Natural killer cell (primary cell): ENCODE measurements at regions not wholly inside any gene's neighbourhood (a gene's known extent, or its start where the extent isn't known, plus 50 kb on each side); places are given as distances from the start of the nearest gene placed in this dataset.

Source experiments
- ATAC-seq, 3 donors: fragments of 150-1000 bp in 2 of 3; fragments of 200-7000 bp in 1 of 3; cut with Tn5 transposase; 1 replicate in 1 of 3; 2 replicates in 2 of 3; pipeline ENCODE4 v1.10.0; 2021; ENCODE audit warnings: mild to moderate bottlenecking in 2 of 3, moderate library complexity in 2 of 3
- DNase-seq, 2 donors: peaks; one replicate each; pipeline versions ENCODE4 v3.0.0 to v3.0.0-alpha.2; 2013 to 2021; ENCODE audit warnings: mixed read lengths in 1 of 2
- H3K27ac ChIP-seq: one replicate; pipeline ENCODE4 v1.5.1; 2013; ENCODE audit warnings: mild to moderate bottlenecking, low read length
- H3K27me3 ChIP-seq: one replicate; pipeline ENCODE4 v1.6.1; 2013; ENCODE audit warnings: low read length; ENCODE audit not compliant: control insufficient read depth, insufficient read depth
- H3K36me3 ChIP-seq: one replicate; pipeline ENCODE4 v1.6.1; 2013; ENCODE audit warnings: low read length; ENCODE audit not compliant: control insufficient read depth, insufficient read depth
- H3K4me1 ChIP-seq: one replicate; pipeline ENCODE4 v1.6.1; 2013; ENCODE audit warnings: low read length; ENCODE audit not compliant: control insufficient read depth, insufficient read depth
- H3K4me3 ChIP-seq: one replicate; pipeline ENCODE4 v1.5.1; 2013; ENCODE audit warnings: low read length
- H3K9me3 ChIP-seq: one replicate; pipeline ENCODE4 v1.6.1; 2013; ENCODE audit warnings: low read length; ENCODE audit not compliant: control insufficient read depth, insufficient read depth
- H3K27ac Mint-ChIP-seq, 2 donors: one replicate each; pipeline ENCODE4 v1.8.0; 2022; ENCODE audit warnings: mild to moderate bottlenecking in 2 of 2, mixed read lengths in 2 of 2, moderate library complexity in 1 of 2
- H3K27me3 Mint-ChIP-seq, 2 donors: one replicate each; pipeline ENCODE4 v1.8.0; 2022; ENCODE audit warnings: low read depth in 2 of 2, mixed read lengths in 2 of 2
- H3K36me3 Mint-ChIP-seq: one replicate; pipeline ENCODE4 v1.8.0; 2022; ENCODE audit warnings: mixed read lengths
- H3K4me1 Mint-ChIP-seq, 2 donors: one replicate each; pipeline ENCODE4 v1.8.0; 2022; ENCODE audit warnings: mixed read lengths in 2 of 2
- H3K4me3 Mint-ChIP-seq: one replicate; pipeline ENCODE4 v1.8.0; 2022; ENCODE audit warnings: mild to moderate bottlenecking, moderate library complexity, mixed read lengths
- H3K9me3 Mint-ChIP-seq, 2 donors: one replicate each; pipeline ENCODE4 v1.8.0; 2022; ENCODE audit warnings: mixed read lengths in 2 of 2
- CTCF ChIP-seq: fragments of 200-600 bp; IDR thresholded peaks from one replicate; pipeline ENCODE4 v1.8.0; 2022; ENCODE audit warnings: antibody characterized with exemption
- WGBS: methylation state at CpG from one replicate; pipeline ENCODE4 v1.1.7; 2013; ENCODE audit warnings: missing lambda C conversion rate; ENCODE audit not compliant: insufficient coverage; 5-methylcytosine and 5-hydroxymethylcytosine counted together
- intact Hi-C: fragments of 100-400 bp; cut with micrococcal nuclease; formaldehyde crosslinking; loops from one replicate; pipeline ENCODE4 v1.14.2; 2022

GRCh38 chrX:69362856-69363255 lies 141.3 kb upstream of the NALF2 start:
- H3K36me3 ChIP-seq: no peaks in the 10 kb centered on the region
- 36% methylated on average over 4 of the region's 4 CpGs for WGBS
- H3K27me3 Mint-ChIP-seq: no peaks in the 10 kb centered on the region
- H3K4me3 Mint-ChIP-seq: no peak overlapping the region
- intact Hi-C loops: no loop called here
- ATAC-seq: no peak
- no peaks in the 10 kb centered on the region for H3K9me3 ChIP-seq
- H3K36me3 Mint-ChIP-seq: no peaks in the 10 kb centered on the region
- no peak overlapping the region for H3K27ac ChIP-seq
- H3K27ac Mint-ChIP-seq: no peak overlapping the region
- no peak for DNase-seq
- H3K27me3 ChIP-seq: no peaks in the 10 kb centered on the region
- no peaks in the 10 kb centered on the region for H3K9me3 Mint-ChIP-seq
- no peak overlapping the region for H3K4me3 ChIP-seq
- H3K4me1 Mint-ChIP-seq: no peaks in the 10 kb centered on the region
- H3K4me1 ChIP-seq: no peaks in the 10 kb centered on the region
- TF ChIP-seq CTCF: no peak

GRCh38 chrX:69362354-69362753 lies 141.8 kb upstream of the NALF2 start:
- Mint-ChIP-seq H3K9me3 (no peaks in the 10 kb centered on the region), H3K36me3 (no peaks in the 10 kb centered on the region)
- TF ChIP-seq CTCF: no peak

GRCh38 chrX:69361311-69361845 lies 142.7 kb upstream of the NALF2 start:
- Histone ChIP-seq H3K27me3 (no peaks in the 10 kb centered on the region), H3K4me3 (no peak overlapping the region), H3K36me3 (no peaks in the 10 kb centered on the region), H3K9me3 (no peaks in the 10 kb centered on the region), H3K4me1 (no peaks in the 10 kb centered on the region), H3K27ac (no peak overlapping the region)
- no peak overlapping the region for H3K4me3 Mint-ChIP-seq
- H3K36me3 Mint-ChIP-seq: no peaks in the 10 kb centered on the region
- ATAC-seq: no peak
- no peak for DNase-seq
- no peaks in the 10 kb centered on the region for H3K4me1 Mint-ChIP-seq
- H3K9me3 Mint-ChIP-seq: no peaks in the 10 kb centered on the region
- WGBS: 67% methylated on average over 5 of the region's 5 CpGs
- no peak overlapping the region for H3K27ac Mint-ChIP-seq
- H3K27me3 Mint-ChIP-seq: no peaks in the 10 kb centered on the region
- intact Hi-C loops: no loop called here
- no peak for TF ChIP-seq CTCF

More at GRCh38 chrX:69362354-69362753, 141.8 kb upstream of the NALF2 start:
- Histone ChIP-seq H3K9me3 (no peaks in the 10 kb centered on the region), H3K4me3 (no peak overlapping the region), H3K27ac (no peak overlapping the region), H3K36me3 (no peaks in the 10 kb centered on the region), H3K27me3 (no peaks in the 10 kb centered on the region), H3K4me1 (no peaks in the 10 kb centered on the region)
- no peak for DNase-seq
- H3K27me3 Mint-ChIP-seq: no peaks in the 10 kb centered on the region
- no peaks in the 10 kb centered on the region for H3K4me1 Mint-ChIP-seq
- intact Hi-C loops: no loop called here
- H3K27ac Mint-ChIP-seq: no peak overlapping the region
- ATAC-seq: no peak
- 85% methylated on average over 2 of the region's 5 CpGs for WGBS
- H3K4me3 Mint-ChIP-seq: no peak overlapping the region

GRCh38 chrX:69357317-69357716 lies 146.8 kb upstream of the NALF2 start:
- no peaks in the 10 kb centered on the region for H3K27me3 ChIP-seq
- H3K4me1 ChIP-seq: no peaks in the 10 kb centered on the region
- H3K36me3 ChIP-seq: no peaks in the 10 kb centered on the region
- Mint-ChIP-seq H3K36me3 (no peaks in the 10 kb centered on the region), H3K4me3 (no peak overlapping the region), H3K27ac (no peak overlapping the region), H3K27me3 (no peaks in the 10 kb centered on the region), H3K9me3 (peaks cover 2 to 4% of the 10 kb centered on the region in 2 donors), H3K4me1 (no peaks in the 10 kb centered on the region)
- H3K9me3 ChIP-seq: no peaks in the 10 kb centered on the region
- no peak for TF ChIP-seq CTCF
- H3K27ac ChIP-seq: no peak overlapping the region
- WGBS: 69% methylated on average over 2 of the region's 2 CpGs
- intact Hi-C loops: no loop called here
- ATAC-seq (no peak), DNase-seq (no peak)
- no peak overlapping the region for H3K4me3 ChIP-seq
